HCT116 (cell line): ENCODE measurements at regions not wholly inside any gene's neighbourhood (a gene's known extent, or its start where the extent isn't known, plus 50 kb on each side); places are given as distances from the start of the nearest gene placed in this dataset.

Experiments used
- ATAC-seq: fragments of 200-7000 bp; cut with Tn5 transposase; 2 replicates; pipeline ENCODE4 v1.9.1; 2020; ENCODE audit warnings: mild to moderate bottlenecking, moderate library complexity
- BruUV-seq: library from RNA; stranded (reverse); fragments of 400-500 nt; replicated peaks from 2 replicates; lab custom pipeline; 2021; lab: Mats Ljungman, UMichigan
- CTCF ChIA-PET: fragments of 300-600 bp; sonication (Branson Sonifier 250); formaldehyde crosslinking; loops from one replicate; lab custom pipeline; 2021; ENCODE audit warnings: antibody characterized with exemption; lab: Charles Lee
- POLR2A ChIA-PET: fragments of 300-600, 350-600 bp; sonication (Branson Sonifier 250); formaldehyde crosslinking; loops from one replicate; lab custom pipeline; 2021; ENCODE audit warnings: antibody characterized with exemption; lab: Charles Lee
- RAD21 ChIA-PET, 2 experiments: fragments of 300-600 bp; sonication (Branson Sonifier 250); formaldehyde crosslinking; loops; one replicate each; lab custom pipeline; 2023; ENCODE audit warnings: low total read pairs in 2 of 2; ENCODE audit not compliant: uncharacterized antibody in 2 of 2, unreplicated experiment in 2 of 2, low non-redundant PET in 1 of 2; lab: Charles Lee
- DNase-seq: peaks from one replicate; pipeline ENCODE4 v3.0.0-alpha.2; 2010; ENCODE audit warnings: low read depth, low spot score
- H2AFZ ChIP-seq: fragments of 200-600 bp; shearing (Covaris generic), sonication (generic); 2 replicates; pipeline ENCODE4 v1.6.1; 2017; ENCODE audit warnings: low read depth, mixed run types, mixed read lengths, antibody characterized with exemption, low read length; ENCODE audit not compliant: poor library complexity, severe bottlenecking
- H3K27ac ChIP-seq: 2 replicates; pipeline ENCODE4 v1.5.1; 2012; ENCODE audit warnings: low read depth, low read length
- H3K27me3 ChIP-seq: fragments of 200-600 bp; sonication (generic); 2 replicates; pipeline ENCODE4 v1.6.1; 2016; ENCODE audit warnings: mixed run types, low read length, mixed read lengths; ENCODE audit not compliant: insufficient read depth
- H3K36me3 ChIP-seq, 2 experiments: fragments of 200-500 bp in 1 of 2; fragments of 200-600 bp in 1 of 2; sonication (Bioruptor generic) in 1 of 2; sonication (generic) in 1 of 2; 2 replicates each; pipeline versions ENCODE4 v1.5.1 to v1.6.1; 2014 to 2016; ENCODE audit warnings: low read length in 2 of 2, inconsistent platforms in 1 of 2, mixed read lengths in 1 of 2, mixed run types in 1 of 2; ENCODE audit not compliant: insufficient read depth in 2 of 2, control insufficient read depth in 1 of 2
- H3K4me1 ChIP-seq, 2 experiments: fragments of 200-600 bp in 1 of 2; sonication (generic) in 1 of 2; 2 replicates each; pipeline versions ENCODE4 v1.5.1 to v1.6.1; 2012 to 2017; ENCODE audit warnings: low read length in 2 of 2, inconsistent platforms in 1 of 2, mild to moderate bottlenecking in 1 of 2, mixed read lengths in 1 of 2, mixed run types in 1 of 2, moderate library complexity in 1 of 2; ENCODE audit not compliant: insufficient read depth in 2 of 2, control insufficient read depth in 1 of 2
- H3K4me2 ChIP-seq: fragments of 200-600 bp; sonication (generic); 2 replicates; pipeline ENCODE4 v1.6.1; 2017; ENCODE audit warnings: mixed run types, low read length, mixed read lengths
- H3K4me3 ChIP-seq, 2 experiments: fragments of 200-600 bp in 1 of 2; sonication (generic) in 1 of 2; replicated peaks in 1 of 2; 2 replicates each; pipeline ENCODE4 v1.5.1; 2011 to 2016; ENCODE audit warnings: low read length in 2 of 2, control low read depth in 1 of 2, low read depth in 1 of 2, mild to moderate bottlenecking in 1 of 2, mixed read lengths in 1 of 2, mixed run types in 1 of 2
- H3K79me2 ChIP-seq: fragments of 200-600 bp; sonication (generic); 2 replicates; pipeline ENCODE4 v1.6.1; 2017; ENCODE audit warnings: mild to moderate bottlenecking, mixed run types, low read length, moderate library complexity, mixed read lengths; ENCODE audit not compliant: insufficient read depth
- H3K9ac ChIP-seq: fragments of 200-600 bp; sonication (generic); 2 replicates; pipeline ENCODE4 v1.6.1; 2016; ENCODE audit warnings: low read length, mixed read lengths
- H3K9me2 ChIP-seq: fragments of 200-600 bp; sonication (generic), shearing (Covaris generic); 2 replicates; pipeline ENCODE4 v1.6.1; 2017; ENCODE audit warnings: mixed run types, mild to moderate bottlenecking, moderate library complexity; ENCODE audit not compliant: insufficient read depth
- H3K9me3 ChIP-seq, 2 experiments: fragments of 200-500 bp in 1 of 2; fragments of 200-600 bp in 1 of 2; sonication (Bioruptor generic) in 1 of 2; sonication (generic) in 1 of 2; 2 replicates each; pipeline ENCODE4 v1.6.1; 2014 to 2017; ENCODE audit warnings: low read length in 2 of 2, mixed read lengths in 2 of 2, inconsistent platforms in 1 of 2, low read depth in 1 of 2, mild to moderate bottlenecking in 1 of 2, mixed run types in 1 of 2, moderate library complexity in 1 of 2; ENCODE audit not compliant: control insufficient read depth in 1 of 2, insufficient read depth in 1 of 2
- H4K20me1 ChIP-seq: fragments of 200-600 bp; sonication (generic), shearing (Covaris generic); 2 replicates; pipeline ENCODE4 v1.6.1; 2017; ENCODE audit warnings: mixed run types, mild to moderate bottlenecking, moderate library complexity; ENCODE audit not compliant: insufficient read depth
- ELF1 ChIP-seq: IDR thresholded peaks from 2 replicates; pipeline ENCODE4 v1.6.1; 2012; ENCODE audit warnings: low read depth, borderline replicate concordance
- JUND ChIP-seq: IDR thresholded peaks from 2 replicates; pipeline ENCODE4 v1.6.1; 2012
- SIN3A ChIP-seq: IDR thresholded peaks from 2 replicates; pipeline ENCODE4 v1.6.1; 2012; ENCODE audit warnings: low read depth
- SP1 ChIP-seq: IDR thresholded peaks from 2 replicates; pipeline ENCODE4 v1.6.1; 2012; ENCODE audit warnings: low read depth
- SRF ChIP-seq: IDR thresholded peaks from 2 replicates; pipeline ENCODE4 v1.6.1; 2012; ENCODE audit warnings: low read depth
- intact Hi-C: fragments of 100-400 bp; cut with micrococcal nuclease; formaldehyde crosslinking; loops from 2 replicates; pipeline ENCODE4 v1.10.0; 2022
- TF ChIP-seq, protein P1 (sequence below), 3 experiments: fragments of 200-600 bp in 1 of 3; sonication (generic) in 1 of 3; IDR thresholded peaks in 2 of 3; conservative IDR thresholded peaks in 1 of 3; 2 replicates each; pipeline ENCODE4 v1.5.1; 2012 to 2017; ENCODE audit warnings: low read depth in 2 of 3, low read length in 2 of 3, antibody characterized with exemption in 1 of 3, borderline replicate concordance in 1 of 3, control low read depth in 1 of 3, mild to moderate bottlenecking in 1 of 3, mixed read lengths in 1 of 3, mixed run types in 1 of 3, moderate library complexity in 1 of 3; ENCODE audit not compliant: insufficient read depth in 1 of 3
- TF ChIP-seq, protein P2 (sequence below): IDR thresholded peaks from 2 replicates; pipeline ENCODE4 v1.6.1; 2012

DNA sequence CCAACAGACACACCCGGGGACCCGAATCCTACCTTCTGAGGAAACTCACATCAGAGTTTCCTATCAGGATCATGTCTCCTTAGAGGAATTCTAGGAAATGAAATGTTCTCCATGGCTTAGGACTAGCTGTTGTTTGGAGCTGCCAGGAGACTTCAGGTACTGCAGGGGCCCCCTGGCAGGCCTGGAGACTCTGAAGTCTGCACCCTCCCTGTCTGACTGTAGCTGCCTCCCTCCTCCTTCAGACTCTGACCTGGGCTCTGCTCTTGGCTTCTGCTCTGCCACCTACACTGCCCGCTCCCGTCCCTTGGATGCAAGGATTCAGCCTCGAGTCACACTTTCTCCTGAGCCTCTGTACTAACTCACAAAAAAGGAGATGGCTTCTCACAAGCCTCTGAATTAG lies 232.8 kb downstream of the INHBA start (continued):
- TF ChIP-seq, protein P1, sequence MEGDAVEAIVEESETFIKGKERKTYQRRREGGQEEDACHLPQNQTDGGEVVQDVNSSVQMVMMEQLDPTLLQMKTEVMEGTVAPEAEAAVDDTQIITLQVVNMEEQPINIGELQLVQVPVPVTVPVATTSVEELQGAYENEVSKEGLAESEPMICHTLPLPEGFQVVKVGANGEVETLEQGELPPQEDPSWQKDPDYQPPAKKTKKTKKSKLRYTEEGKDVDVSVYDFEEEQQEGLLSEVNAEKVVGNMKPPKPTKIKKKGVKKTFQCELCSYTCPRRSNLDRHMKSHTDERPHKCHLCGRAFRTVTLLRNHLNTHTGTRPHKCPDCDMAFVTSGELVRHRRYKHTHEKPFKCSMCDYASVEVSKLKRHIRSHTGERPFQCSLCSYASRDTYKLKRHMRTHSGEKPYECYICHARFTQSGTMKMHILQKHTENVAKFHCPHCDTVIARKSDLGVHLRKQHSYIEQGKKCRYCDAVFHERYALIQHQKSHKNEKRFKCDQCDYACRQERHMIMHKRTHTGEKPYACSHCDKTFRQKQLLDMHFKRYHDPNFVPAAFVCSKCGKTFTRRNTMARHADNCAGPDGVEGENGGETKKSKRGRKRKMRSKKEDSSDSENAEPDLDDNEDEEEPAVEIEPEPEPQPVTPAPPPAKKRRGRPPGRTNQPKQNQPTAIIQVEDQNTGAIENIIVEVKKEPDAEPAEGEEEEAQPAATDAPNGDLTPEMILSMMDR (IDR thresholded peaks at IDR 0.05 in 2 of 3, conservative IDR thresholded peaks at IDR 0.05 in 1 of 3; ENCODE audit: borderline replicate concordance in 1 of 3, insufficient read depth in 1 of 3, low read depth in 2 of 3, low read length in 2 of 3) = no peak
- TF ChIP-seq JUND (no peak), SP1 (no peak), ELF1 (no peak), SIN3A (no peak)
- TF ChIP-seq, protein P2, sequence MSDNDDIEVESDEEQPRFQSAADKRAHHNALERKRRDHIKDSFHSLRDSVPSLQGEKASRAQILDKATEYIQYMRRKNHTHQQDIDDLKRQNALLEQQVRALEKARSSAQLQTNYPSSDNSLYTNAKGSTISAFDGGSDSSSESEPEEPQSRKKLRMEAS = no peak

DNA sequence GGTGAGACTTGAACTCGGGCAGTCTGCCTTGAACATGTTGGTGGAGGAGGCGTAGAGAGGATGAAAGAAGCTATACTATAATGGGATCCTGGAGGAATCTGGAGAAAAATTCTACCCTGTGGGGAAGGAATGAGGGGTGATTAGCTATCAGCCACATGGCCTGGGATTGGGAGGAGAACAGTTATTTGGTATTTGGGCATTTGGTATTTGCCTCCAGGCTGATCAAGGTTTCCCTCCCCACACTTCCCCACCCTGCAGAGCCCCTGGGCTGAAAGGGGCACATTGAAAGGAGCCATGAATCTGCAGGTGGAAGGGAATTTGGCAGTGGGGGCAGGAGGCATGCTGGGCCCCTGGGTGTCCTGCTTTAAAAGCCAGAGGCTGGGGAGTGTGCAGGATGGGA lies 235.3 kb downstream of the INHBA start:
- ATAC-seq = no peak
- ChIA-PET CTCF (no interaction called here), POLR2A (no interaction called here), RAD21 (no interaction called here)
- Histone ChIP-seq H3K36me3 (no peaks in the 10 kb centered on the region), H2AFZ (no peak overlapping the region), H3K4me1 (no peaks in the 10 kb centered on the region), H3K9me3 (no peaks in the 10 kb centered on the region), H3K79me2 (no peaks in the 10 kb centered on the region), H3K9me2 (no peaks in the 10 kb centered on the region), H3K27me3 (no peaks in the 10 kb centered on the region), H3K4me3 (no peak overlapping the region), H3K27ac (no peak overlapping the region), H3K4me2 (no peak overlapping the region), H3K9ac (no peak overlapping the region), H4K20me1 (no peaks in the 10 kb centered on the region)
- intact Hi-C loops = no loop called here
- no peak for TF ChIP-seq SRF
- no peak for DNase-seq
- BruUV-seq = no TSS peak
